ENCODE measurements at regions not wholly inside any gene's neighbourhood (a gene's known extent, or its start where the extent isn't known, plus 50 kb on each side); places are given as distances from the start of the nearest gene placed in this dataset.

- CTCF ChIA-PET: interaction anchor here (3.1 kb wide), 1 partner anchor 13 kb away, joined by 13 read pairs; no protein-coding TSS in a partner anchor
- TF ChIP-seq EGR1 (IDR thresholded peaks at IDR 0.05; ENCODE audit: low read depth) (no peak), POLR2AphosphoS5 (IDR thresholded peaks at IDR 0.05; ENCODE audit: low read depth, low read length) (no peak), CEBPB (IDR thresholded peaks at IDR 0.05; ENCODE audit: low read depth) (no peak), TCF7L2 (IDR thresholded peaks at IDR 0.05; ENCODE audit: borderline replicate concordance, extremely low read depth, insufficient read depth, insufficient read length) (no peak), POLR2A (IDR thresholded peaks at IDR 0.05; ENCODE audit: borderline replicate concordance, extremely low read depth, insufficient read depth, insufficient read length) (no peak), ZFX (IDR thresholded peaks at IDR 0.05) (no peak), ZNF274 (IDR thresholded peaks at IDR 0.05; ENCODE audit: low read depth, low read length) (no peak), RAD21 (IDR thresholded peaks at IDR 0.05; ENCODE audit: low read depth) (no peak), ELF1 (IDR thresholded peaks at IDR 0.05; ENCODE audit: borderline replicate concordance, low read depth) (no peak), REST (IDR thresholded peaks at IDR 0.05; ENCODE audit: low read depth) (no peak), SP1 (IDR thresholded peaks at IDR 0.05; ENCODE audit: low read depth) (no peak), SIN3A (IDR thresholded peaks at IDR 0.05; ENCODE audit: low read depth) (no peak), EZH2phosphoT487 (IDR thresholded peaks at IDR 0.05; ENCODE audit: borderline replicate concordance) (no peak), SRF (IDR thresholded peaks at IDR 0.05; ENCODE audit: low read depth) (no peak), EZH2 (IDR thresholded peaks at IDR 0.05) (no peak), JUND (IDR thresholded peaks at IDR 0.05) (no peak), CBX3 (IDR thresholded peaks at IDR 0.05; ENCODE audit: low read depth) (no peak)
- TF ChIP-seq, protein P1, sequence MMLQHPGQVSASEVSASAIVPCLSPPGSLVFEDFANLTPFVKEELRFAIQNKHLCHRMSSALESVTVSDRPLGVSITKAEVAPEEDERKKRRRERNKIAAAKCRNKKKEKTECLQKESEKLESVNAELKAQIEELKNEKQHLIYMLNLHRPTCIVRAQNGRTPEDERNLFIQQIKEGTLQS (IDR thresholded peaks at IDR 0.05): no peak
- TF ChIP-seq, protein P2, sequence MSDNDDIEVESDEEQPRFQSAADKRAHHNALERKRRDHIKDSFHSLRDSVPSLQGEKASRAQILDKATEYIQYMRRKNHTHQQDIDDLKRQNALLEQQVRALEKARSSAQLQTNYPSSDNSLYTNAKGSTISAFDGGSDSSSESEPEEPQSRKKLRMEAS (IDR thresholded peaks at IDR 0.05): no peak
- TF ChIP-seq, protein P3, sequence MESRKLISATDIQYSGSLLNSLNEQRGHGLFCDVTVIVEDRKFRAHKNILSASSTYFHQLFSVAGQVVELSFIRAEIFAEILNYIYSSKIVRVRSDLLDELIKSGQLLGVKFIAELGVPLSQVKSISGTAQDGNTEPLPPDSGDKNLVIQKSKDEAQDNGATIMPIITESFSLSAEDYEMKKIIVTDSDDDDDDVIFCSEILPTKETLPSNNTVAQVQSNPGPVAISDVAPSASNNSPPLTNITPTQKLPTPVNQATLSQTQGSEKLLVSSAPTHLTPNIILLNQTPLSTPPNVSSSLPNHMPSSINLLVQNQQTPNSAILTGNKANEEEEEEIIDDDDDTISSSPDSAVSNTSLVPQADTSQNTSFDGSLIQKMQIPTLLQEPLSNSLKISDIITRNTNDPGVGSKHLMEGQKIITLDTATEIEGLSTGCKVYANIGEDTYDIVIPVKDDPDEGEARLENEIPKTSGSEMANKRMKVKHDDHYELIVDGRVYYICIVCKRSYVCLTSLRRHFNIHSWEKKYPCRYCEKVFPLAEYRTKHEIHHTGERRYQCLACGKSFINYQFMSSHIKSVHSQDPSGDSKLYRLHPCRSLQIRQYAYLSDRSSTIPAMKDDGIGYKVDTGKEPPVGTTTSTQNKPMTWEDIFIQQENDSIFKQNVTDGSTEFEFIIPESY (IDR thresholded peaks at IDR 0.05; ENCODE audit: extremely low read depth, insufficient replicate concordance, low read length): no peak
- H2AFZ ChIP-seq (ENCODE audit: low read depth, low read length, poor library complexity, severe bottlenecking): no peak overlapping the region
- no peak overlapping the region for H3K27ac ChIP-seq (ENCODE audit: low read depth, low read length)
- peaks cover 34% of the 10 kb centered on the region for H3K27me3 ChIP-seq (ENCODE audit: insufficient read depth, low read length)
- POLR2A ChIA-PET: no interaction called here
- no peak overlapping the region for H3K4me2 ChIP-seq (ENCODE audit: low read length)
- no peaks in the 10 kb centered on the region for H3K36me3 ChIP-seq (ENCODE audit: control insufficient read depth in 1 of 2, insufficient read depth in 2 of 2, low read length in 2 of 2)
- no peak overlapping the region for H3K9ac ChIP-seq (ENCODE audit: low read length)
- H3K9me3 ChIP-seq (ENCODE audit: control insufficient read depth in 1 of 2, insufficient read depth in 1 of 2, low read depth in 1 of 2, low read length in 2 of 2): no peaks in the 10 kb centered on the region
- DNase-seq (ENCODE audit: low read depth, low spot score) (no peak), ATAC-seq (no peak)
- no peaks in the 10 kb centered on the region for H4K20me1 ChIP-seq (ENCODE audit: insufficient read depth)
- H3K9me2 ChIP-seq (ENCODE audit: insufficient read depth): no peaks in the 10 kb centered on the region
- no peak overlapping the region for H3K4me3 ChIP-seq (replicated peaks in 1 of 2; ENCODE audit: low read depth in 1 of 2, low read length in 2 of 2)
- no TSS peak for BruUV-seq (replicated peaks)
- H3K79me2 ChIP-seq (ENCODE audit: insufficient read depth, low read length): no peaks in the 10 kb centered on the region
- no peaks in the 10 kb centered on the region for H3K4me1 ChIP-seq (ENCODE audit: control insufficient read depth in 1 of 2, insufficient read depth in 2 of 2, low read length in 2 of 2)
- RAD21 ChIA-PET (ENCODE audit: low non-redundant PET in 1 of 2, low total read pairs in 2 of 2, uncharacterized antibody in 2 of 2, unreplicated experiment in 2 of 2): no interaction called here
- intact Hi-C loops (cut with micrococcal nuclease): no loop called here
These were observed 67.2 kb upstream of the SCAF4 start for GRCh38 chr21:31798842-31799704.

Data from HCT116 (cell line).